Liver (tissue), 8 donors: ENCODE measurements at regions not wholly inside any gene's neighbourhood (a gene's known extent, or its start where the extent isn't known, plus 50 kb on each side); places are given as distances from the start of the nearest gene placed in this dataset.

Experiments
- DNase-seq: peaks from one replicate; pipeline ENCODE4 v3.0.0-alpha.2; 2017; ENCODE audit warnings: low spot score
- H3K27ac ChIP-seq, 2 donors: one replicate each; pipeline ENCODE4 v1.7.0; 2013; ENCODE audit warnings: inconsistent platforms in 2 of 2, low read length in 2 of 2, control low read depth in 1 of 2, low read depth in 1 of 2, mild to moderate bottlenecking in 1 of 2
- H3K27me3 ChIP-seq, 4 donors: one replicate each; pipeline versions ENCODE4 v1.6.1 to v1.7.0; 2013; ENCODE audit warnings: low read length in 3 of 4, inconsistent platforms in 1 of 4, mild to moderate bottlenecking in 1 of 4, moderate library complexity in 1 of 4; ENCODE audit not compliant: control insufficient read depth in 4 of 4, insufficient read depth in 4 of 4
- H3K36me3 ChIP-seq, 4 donors: one replicate each; pipeline versions ENCODE4 v1.6.1 to v1.7.0; 2013; ENCODE audit warnings: low read length in 3 of 4, mild to moderate bottlenecking in 3 of 4, low read depth in 1 of 4, moderate library complexity in 1 of 4; ENCODE audit not compliant: control insufficient read depth in 4 of 4, insufficient read depth in 3 of 4
- H3K4me1 ChIP-seq, 4 donors: one replicate each; pipeline versions ENCODE4 v1.6.1 to v1.7.0; 2013; ENCODE audit warnings: low read length in 3 of 4, mild to moderate bottlenecking in 3 of 4, moderate library complexity in 1 of 4; ENCODE audit not compliant: control insufficient read depth in 4 of 4, insufficient read depth in 4 of 4
- H3K4me3 ChIP-seq, 3 donors: one replicate each; pipeline versions ENCODE4 v1.6.1 to v1.7.0; 2013; ENCODE audit warnings: low read length in 3 of 3, control low read depth in 1 of 3, low read depth in 1 of 3, mild to moderate bottlenecking in 1 of 3
- H3K9ac ChIP-seq, 2 donors: one replicate each; pipeline ENCODE4 v1.7.0; 2013; ENCODE audit warnings: low read length in 2 of 2, mild to moderate bottlenecking in 2 of 2, moderate library complexity in 2 of 2, control low read depth in 1 of 2, low read depth in 1 of 2
- H3K9me3 ChIP-seq, 4 donors: one replicate each; pipeline versions ENCODE4 v1.6.1 to v1.7.0; 2013; ENCODE audit warnings: low read length in 3 of 4; ENCODE audit not compliant: control insufficient read depth in 4 of 4
- EGR1 ChIP-seq, 2 donors: IDR thresholded peaks; 2 replicates each; pipeline ENCODE4 v1.6.1; 2016 to 2018; ENCODE audit warnings: antibody characterized with exemption in 2 of 2, low read depth in 2 of 2
- FOXA1 ChIP-seq: IDR thresholded peaks from 2 replicates; pipeline ENCODE4 v1.6.1; 2016; ENCODE audit warnings: antibody characterized with exemption
- FOXA2 ChIP-seq: IDR thresholded peaks from 2 replicates; pipeline ENCODE4 v1.6.1; 2016; ENCODE audit warnings: antibody characterized with exemption
- GABPA ChIP-seq, 2 donors: IDR thresholded peaks in 1 of 2; conservative IDR thresholded peaks in 1 of 2; 2 replicates each; pipeline ENCODE4 v1.6.1; 2016; ENCODE audit warnings: antibody characterized with exemption in 2 of 2, mild to moderate bottlenecking in 1 of 2, moderate library complexity in 1 of 2
- HNF4A ChIP-seq, 2 donors: conservative IDR thresholded peaks; 2 replicates each; pipeline ENCODE4 v1.6.1; 2016; ENCODE audit warnings: antibody characterized with exemption in 2 of 2, mild to moderate bottlenecking in 2 of 2
- HNF4G ChIP-seq: IDR thresholded peaks from 2 replicates; pipeline ENCODE4 v1.6.1; 2016; ENCODE audit warnings: antibody characterized with exemption
- JUND ChIP-seq, 2 donors: IDR thresholded peaks; 2 replicates each; pipeline ENCODE4 v1.6.1; 2016; ENCODE audit warnings: antibody characterized with exemption in 2 of 2
- NR2F2 ChIP-seq: IDR thresholded peaks from 2 replicates; pipeline ENCODE4 v1.6.1; 2016; ENCODE audit warnings: antibody characterized with exemption
- RAD21 ChIP-seq, 2 donors: IDR thresholded peaks; 2 replicates each; pipeline ENCODE4 v1.6.1; 2016; ENCODE audit warnings: antibody characterized with exemption in 2 of 2, mild to moderate bottlenecking in 2 of 2
- RXRA ChIP-seq, 2 donors: IDR thresholded peaks; 2 replicates each; pipeline ENCODE4 v1.6.1; 2017 to 2018; ENCODE audit warnings: antibody characterized with exemption in 2 of 2, mild to moderate bottlenecking in 1 of 2
- SP1 ChIP-seq: IDR thresholded peaks from 2 replicates; pipeline ENCODE4 v1.6.1; 2018; ENCODE audit warnings: antibody characterized with exemption, mild to moderate bottlenecking
- TAF1 ChIP-seq: conservative IDR thresholded peaks from 2 replicates; pipeline ENCODE4 v1.6.1; 2016; ENCODE audit warnings: antibody characterized with exemption, mild to moderate bottlenecking
- YY1 ChIP-seq: IDR thresholded peaks from 2 replicates; pipeline ENCODE4 v1.6.1; 2016; ENCODE audit warnings: antibody characterized with exemption, mild to moderate bottlenecking
- WGBS: extraction: QIAGEN DNeasy Blood & Tissue Kit; methylation state at CpG from one replicate; pipeline ENCODE4 v1.1.7; 2013; 5-methylcytosine and 5-hydroxymethylcytosine counted together
- TF ChIP-seq, protein P1 (sequence below): fragments of 150-350 bp; IDR thresholded peaks from 2 replicates; pipeline ENCODE4 v1.5.1; 2017; ENCODE audit warnings: improper control_type of control experiment, low read depth, low read length; ENCODE audit not compliant: missing input control
- TF ChIP-seq, protein P2 (sequence below): IDR thresholded peaks from 2 replicates; pipeline ENCODE4 v1.6.1; 2016; ENCODE audit warnings: antibody characterized with exemption
- TF ChIP-seq, protein P3 (sequence below): IDR thresholded peaks from 2 replicates; pipeline ENCODE4 v1.6.1; 2016; ENCODE audit warnings: antibody characterized with exemption, mild to moderate bottlenecking
- TF ChIP-seq, protein P4 (sequence below): IDR thresholded peaks from 2 replicates; pipeline ENCODE4 v1.6.1; 2016; ENCODE audit warnings: antibody characterized with exemption
- TF ChIP-seq, protein P5 (sequence below): IDR thresholded peaks from 2 replicates; pipeline ENCODE4 v1.6.1; 2016; ENCODE audit warnings: antibody characterized with exemption
- donor health status: healthy.
- donor health status: healthy.
- donor health status: healthy.
- donor health status: healthy.
- donor health status: healthy.

DNA sequence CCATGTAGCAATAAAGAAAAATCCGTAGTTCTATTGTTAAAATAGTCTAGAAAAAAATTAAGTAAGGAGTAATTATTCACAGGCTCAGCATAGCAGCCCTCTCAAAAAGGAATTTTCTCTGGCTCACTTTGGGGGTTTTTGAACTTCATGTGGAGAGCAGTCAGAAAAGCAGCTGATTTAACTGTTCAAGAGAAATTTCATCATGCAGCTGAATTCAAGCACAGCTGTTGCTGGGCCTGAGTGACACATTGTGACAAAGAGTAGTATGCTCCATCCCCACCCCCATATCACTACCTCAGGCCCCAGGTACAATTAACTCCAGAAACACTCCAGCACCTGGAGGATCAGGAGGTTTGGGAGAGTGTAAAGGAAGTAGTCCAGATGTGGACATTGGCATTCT lies 272.1 kb downstream of the FAM76B start (continued):
- TF ChIP-seq, protein P1, sequence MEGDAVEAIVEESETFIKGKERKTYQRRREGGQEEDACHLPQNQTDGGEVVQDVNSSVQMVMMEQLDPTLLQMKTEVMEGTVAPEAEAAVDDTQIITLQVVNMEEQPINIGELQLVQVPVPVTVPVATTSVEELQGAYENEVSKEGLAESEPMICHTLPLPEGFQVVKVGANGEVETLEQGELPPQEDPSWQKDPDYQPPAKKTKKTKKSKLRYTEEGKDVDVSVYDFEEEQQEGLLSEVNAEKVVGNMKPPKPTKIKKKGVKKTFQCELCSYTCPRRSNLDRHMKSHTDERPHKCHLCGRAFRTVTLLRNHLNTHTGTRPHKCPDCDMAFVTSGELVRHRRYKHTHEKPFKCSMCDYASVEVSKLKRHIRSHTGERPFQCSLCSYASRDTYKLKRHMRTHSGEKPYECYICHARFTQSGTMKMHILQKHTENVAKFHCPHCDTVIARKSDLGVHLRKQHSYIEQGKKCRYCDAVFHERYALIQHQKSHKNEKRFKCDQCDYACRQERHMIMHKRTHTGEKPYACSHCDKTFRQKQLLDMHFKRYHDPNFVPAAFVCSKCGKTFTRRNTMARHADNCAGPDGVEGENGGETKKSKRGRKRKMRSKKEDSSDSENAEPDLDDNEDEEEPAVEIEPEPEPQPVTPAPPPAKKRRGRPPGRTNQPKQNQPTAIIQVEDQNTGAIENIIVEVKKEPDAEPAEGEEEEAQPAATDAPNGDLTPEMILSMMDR, result no peak
- no peak for TF ChIP-seq FOXA2
- TF ChIP-seq TAF1, result no peak
- no peak for TF ChIP-seq FOXA1
- no peak for TF ChIP-seq JUND (IDR thresholded peaks at IDR 0.05)
- TF ChIP-seq HNF4A (conservative IDR thresholded peaks at IDR 0.05), result no peak
- no peak for TF ChIP-seq HNF4G

DNA sequence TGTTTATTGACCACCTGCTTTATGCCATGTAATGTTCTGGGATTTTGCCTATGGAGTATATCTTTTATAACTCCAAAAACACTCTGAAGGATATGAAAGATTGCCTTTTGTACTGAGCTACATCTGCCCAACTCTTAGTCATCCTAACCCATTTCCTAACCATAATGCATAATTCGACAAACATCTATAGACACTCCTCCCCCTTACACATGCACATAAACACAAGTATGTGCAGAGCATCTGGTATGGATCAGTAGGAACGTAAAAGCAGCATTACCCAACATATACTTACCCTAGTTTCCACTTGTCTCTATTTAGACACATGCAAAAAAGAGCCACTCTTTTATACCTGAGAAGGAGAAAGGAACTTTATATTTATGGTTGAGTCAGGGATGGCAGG lies 272.8 kb downstream of the FAM76B start:
- DNase-seq, result no peak
- no peak overlapping the region for H3K9ac ChIP-seq
- H3K9me3 ChIP-seq, result no peaks in the 10 kb centered on the region
- H3K27ac ChIP-seq, result no peak overlapping the region
- H3K36me3 ChIP-seq, result no peaks in the 10 kb centered on the region
- H3K27me3 ChIP-seq, result no peaks in the 10 kb centered on the region
- TF ChIP-seq TAF1, result no peak
- TF ChIP-seq, protein P2, sequence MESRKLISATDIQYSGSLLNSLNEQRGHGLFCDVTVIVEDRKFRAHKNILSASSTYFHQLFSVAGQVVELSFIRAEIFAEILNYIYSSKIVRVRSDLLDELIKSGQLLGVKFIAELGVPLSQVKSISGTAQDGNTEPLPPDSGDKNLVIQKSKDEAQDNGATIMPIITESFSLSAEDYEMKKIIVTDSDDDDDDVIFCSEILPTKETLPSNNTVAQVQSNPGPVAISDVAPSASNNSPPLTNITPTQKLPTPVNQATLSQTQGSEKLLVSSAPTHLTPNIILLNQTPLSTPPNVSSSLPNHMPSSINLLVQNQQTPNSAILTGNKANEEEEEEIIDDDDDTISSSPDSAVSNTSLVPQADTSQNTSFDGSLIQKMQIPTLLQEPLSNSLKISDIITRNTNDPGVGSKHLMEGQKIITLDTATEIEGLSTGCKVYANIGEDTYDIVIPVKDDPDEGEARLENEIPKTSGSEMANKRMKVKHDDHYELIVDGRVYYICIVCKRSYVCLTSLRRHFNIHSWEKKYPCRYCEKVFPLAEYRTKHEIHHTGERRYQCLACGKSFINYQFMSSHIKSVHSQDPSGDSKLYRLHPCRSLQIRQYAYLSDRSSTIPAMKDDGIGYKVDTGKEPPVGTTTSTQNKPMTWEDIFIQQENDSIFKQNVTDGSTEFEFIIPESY, result no peak
- TF ChIP-seq, protein P3, sequence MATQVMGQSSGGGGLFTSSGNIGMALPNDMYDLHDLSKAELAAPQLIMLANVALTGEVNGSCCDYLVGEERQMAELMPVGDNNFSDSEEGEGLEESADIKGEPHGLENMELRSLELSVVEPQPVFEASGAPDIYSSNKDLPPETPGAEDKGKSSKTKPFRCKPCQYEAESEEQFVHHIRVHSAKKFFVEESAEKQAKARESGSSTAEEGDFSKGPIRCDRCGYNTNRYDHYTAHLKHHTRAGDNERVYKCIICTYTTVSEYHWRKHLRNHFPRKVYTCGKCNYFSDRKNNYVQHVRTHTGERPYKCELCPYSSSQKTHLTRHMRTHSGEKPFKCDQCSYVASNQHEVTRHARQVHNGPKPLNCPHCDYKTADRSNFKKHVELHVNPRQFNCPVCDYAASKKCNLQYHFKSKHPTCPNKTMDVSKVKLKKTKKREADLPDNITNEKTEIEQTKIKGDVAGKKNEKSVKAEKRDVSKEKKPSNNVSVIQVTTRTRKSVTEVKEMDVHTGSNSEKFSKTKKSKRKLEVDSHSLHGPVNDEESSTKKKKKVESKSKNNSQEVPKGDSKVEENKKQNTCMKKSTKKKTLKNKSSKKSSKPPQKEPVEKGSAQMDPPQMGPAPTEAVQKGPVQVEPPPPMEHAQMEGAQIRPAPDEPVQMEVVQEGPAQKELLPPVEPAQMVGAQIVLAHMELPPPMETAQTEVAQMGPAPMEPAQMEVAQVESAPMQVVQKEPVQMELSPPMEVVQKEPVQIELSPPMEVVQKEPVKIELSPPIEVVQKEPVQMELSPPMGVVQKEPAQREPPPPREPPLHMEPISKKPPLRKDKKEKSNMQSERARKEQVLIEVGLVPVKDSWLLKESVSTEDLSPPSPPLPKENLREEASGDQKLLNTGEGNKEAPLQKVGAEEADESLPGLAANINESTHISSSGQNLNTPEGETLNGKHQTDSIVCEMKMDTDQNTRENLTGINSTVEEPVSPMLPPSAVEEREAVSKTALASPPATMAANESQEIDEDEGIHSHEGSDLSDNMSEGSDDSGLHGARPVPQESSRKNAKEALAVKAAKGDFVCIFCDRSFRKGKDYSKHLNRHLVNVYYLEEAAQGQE, result no peak
- TF ChIP-seq RXRA (IDR thresholded peaks at IDR 0.05), result no peak
- TF ChIP-seq, protein P4, sequence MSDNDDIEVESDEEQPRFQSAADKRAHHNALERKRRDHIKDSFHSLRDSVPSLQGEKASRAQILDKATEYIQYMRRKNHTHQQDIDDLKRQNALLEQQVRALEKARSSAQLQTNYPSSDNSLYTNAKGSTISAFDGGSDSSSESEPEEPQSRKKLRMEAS, result no peak
- no peak for TF ChIP-seq FOXA2
- TF ChIP-seq YY1, result no peak
- TF ChIP-seq, protein P1, result no peak
- no peak for TF ChIP-seq GABPA (IDR thresholded peaks at IDR 0.05 in 1 of 2, conservative IDR thresholded peaks at IDR 0.05 in 1 of 2)
- TF ChIP-seq NR2F2, result no peak
- TF ChIP-seq, protein P5, sequence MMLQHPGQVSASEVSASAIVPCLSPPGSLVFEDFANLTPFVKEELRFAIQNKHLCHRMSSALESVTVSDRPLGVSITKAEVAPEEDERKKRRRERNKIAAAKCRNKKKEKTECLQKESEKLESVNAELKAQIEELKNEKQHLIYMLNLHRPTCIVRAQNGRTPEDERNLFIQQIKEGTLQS, result no peak
- no peak for TF ChIP-seq SP1
- TF ChIP-seq FOXA1, result no peak
- TF ChIP-seq HNF4G, result no peak
- TF ChIP-seq EGR1 (IDR thresholded peaks at IDR 0.05; ENCODE audit: low read depth in 2 of 2), result no peak
- TF ChIP-seq RAD21 (IDR thresholded peaks at IDR 0.05), result no peak
- H3K4me1 ChIP-seq, result peaks cover 0 to 11% (median 4%) of the 10 kb centered on the region in 4 donors
- WGBS, result 88% methylated on average over 2 of the region's 2 CpGs
- no peak overlapping the region for H3K4me3 ChIP-seq
